Fibroblast of lung (primary cell): ENCODE measurements at regions not wholly inside any gene's neighbourhood (a gene's known extent, or its start where the extent isn't known, plus 50 kb on each side); places are given as distances from the start of the nearest gene placed in this dataset.

ENCODE experiments used
- DNase-seq, 2 donors: peaks; one replicate each; pipeline versions ENCODE4 v3.0.0 to v3.0.0-alpha.2; 2010; ENCODE audit warnings: low read depth in 2 of 2
- H2AFZ ChIP-seq: 2 replicates; pipeline ENCODE4 v1.5.1; 2012; ENCODE audit warnings: low read length, control low read depth, inconsistent platforms
- H3K27ac ChIP-seq: 2 replicates; pipeline ENCODE4 v1.5.1; 2011; ENCODE audit warnings: low read length, control low read depth; ENCODE audit not compliant: insufficient read depth
- H3K27me3 ChIP-seq: 2 replicates; pipeline ENCODE4 v1.5.1; 2011; ENCODE audit warnings: mild to moderate bottlenecking, low read length; ENCODE audit not compliant: control insufficient read depth, insufficient read depth
- H3K36me3 ChIP-seq: 2 replicates; pipeline ENCODE4 v1.5.1; 2011; ENCODE audit warnings: low read length; ENCODE audit not compliant: control insufficient read depth, insufficient read depth
- H3K4me1 ChIP-seq: 2 replicates; pipeline ENCODE4 v1.5.1; 2011; ENCODE audit warnings: low read length; ENCODE audit not compliant: control insufficient read depth, insufficient read depth; ENCODE audit errors: extremely low read depth
- H3K4me2 ChIP-seq: 2 replicates; pipeline ENCODE4 v1.5.1; 2011; ENCODE audit warnings: low read length, control low read depth; ENCODE audit not compliant: insufficient read depth; ENCODE audit errors: extremely low read depth
- H3K4me3 ChIP-seq, 4 experiments: fragments of 200-600 bp in 1 of 4; sonication (generic) in 1 of 4; replicated peaks in 1 of 4; 2 replicates each; pipeline ENCODE4 v1.5.1; 2011 to 2016; ENCODE audit warnings: low read length in 4 of 4, low read depth in 3 of 4, mild to moderate bottlenecking in 3 of 4, control low read depth in 2 of 4, inconsistent platforms in 1 of 4, mixed read lengths in 1 of 4; ENCODE audit not compliant: insufficient read depth in 1 of 4; ENCODE audit errors: control extremely low read depth in 1 of 4
- H3K79me2 ChIP-seq: 2 replicates; pipeline ENCODE4 v1.5.1; 2012; ENCODE audit warnings: mild to moderate bottlenecking, low read length, inconsistent platforms; ENCODE audit not compliant: control insufficient read depth, insufficient read depth
- H3K9ac ChIP-seq: 2 replicates; pipeline ENCODE4 v1.5.1; 2011; ENCODE audit warnings: mild to moderate bottlenecking, low read length, control low read depth; ENCODE audit not compliant: insufficient read depth
- H3K9me3 ChIP-seq: 2 replicates; pipeline ENCODE4 v1.5.1; 2012; ENCODE audit warnings: low read depth, low read length; ENCODE audit not compliant: control insufficient read depth, insufficient read depth
- H4K20me1 ChIP-seq: 2 replicates; pipeline ENCODE4 v1.5.1; 2011; ENCODE audit warnings: low read length; ENCODE audit not compliant: control insufficient read depth, insufficient read depth; ENCODE audit errors: extremely low read depth
- CTCF ChIP-seq, 2 donors: IDR thresholded peaks in 1 of 2; conservative IDR thresholded peaks in 1 of 2; 1 replicate in 1 of 2; 2 replicates in 1 of 2; pipeline ENCODE4 v1.5.1; 2011 to 2012; ENCODE audit warnings: low read length in 2 of 2, control low read depth in 1 of 2, inconsistent platforms in 1 of 2, low read depth in 1 of 2, mild to moderate bottlenecking in 1 of 2
- EZH2 ChIP-seq: IDR thresholded peaks from 2 replicates; pipeline ENCODE4 v1.5.1; 2012; ENCODE audit warnings: low read length, control low read depth, mild to moderate bottlenecking; ENCODE audit errors: missing control alignments

DNA sequence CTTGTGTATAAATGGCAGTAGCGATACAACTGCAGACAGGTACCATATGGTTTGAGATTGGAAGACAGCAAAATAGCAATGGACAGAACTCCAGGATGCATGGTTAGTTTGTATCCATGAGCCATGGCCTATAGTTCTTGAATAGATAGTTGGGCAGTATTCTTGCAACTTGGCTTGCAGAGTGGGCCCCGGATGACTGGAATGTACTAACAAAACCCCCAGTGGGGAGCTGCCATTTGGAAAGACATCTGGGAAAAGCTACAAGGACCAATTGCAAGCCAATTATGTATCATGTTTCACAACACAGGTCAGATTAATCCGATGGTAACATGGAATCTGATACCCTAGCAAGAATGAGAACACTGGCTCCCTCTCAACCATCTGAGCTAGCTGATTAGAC, 279.6 kb downstream of the RERGL start:
- Histone ChIP-seq H3K79me2 (no peaks in the 10 kb centered on the region), H3K36me3 (no peaks in the 10 kb centered on the region), H4K20me1 (no peaks in the 10 kb centered on the region), H3K27me3 (no peaks in the 10 kb centered on the region), H3K4me1 (no peaks in the 10 kb centered on the region), H3K4me3 (no peak overlapping the region), H3K9ac (no peak overlapping the region), H2AFZ (no peak overlapping the region), H3K9me3 (no peaks in the 10 kb centered on the region), H3K4me2 (no peak overlapping the region), H3K27ac (no peak overlapping the region)
- no peak for DNase-seq
- TF ChIP-seq CTCF (conservative IDR thresholded peaks at IDR 0.05 in 1 of 2, IDR thresholded peaks at IDR 0.05 in 1 of 2; ENCODE audit: low read depth in 1 of 2, low read length in 2 of 2), result no peak
- TF ChIP-seq EZH2, result no peak

GRCh38 chr12:17809206-17809605, 280.8 kb downstream of the RERGL start:
- H3K9me3 ChIP-seq, result no peaks in the 10 kb centered on the region
- no peak for TF ChIP-seq EZH2
- TF ChIP-seq CTCF (conservative IDR thresholded peaks at IDR 0.05 in 1 of 2, IDR thresholded peaks at IDR 0.05 in 1 of 2; ENCODE audit: low read depth in 1 of 2, low read length in 2 of 2), result no peak
- DNase-seq, result no peak
- H3K9ac ChIP-seq, result no peak overlapping the region
- H3K4me3 ChIP-seq, result no peak overlapping the region
- H2AFZ ChIP-seq, result no peak overlapping the region
- H3K79me2 ChIP-seq, result no peaks in the 10 kb centered on the region
- H3K27ac ChIP-seq, result no peak overlapping the region
- no peaks in the 10 kb centered on the region for H3K36me3 ChIP-seq
- no peaks in the 10 kb centered on the region for H3K27me3 ChIP-seq
- H3K4me2 ChIP-seq, result no peak overlapping the region
- no peaks in the 10 kb centered on the region for H3K4me1 ChIP-seq
- H4K20me1 ChIP-seq, result no peaks in the 10 kb centered on the region

- Histone ChIP-seq H3K9me3 (no peaks in the 10 kb centered on the region), H4K20me1 (no peaks in the 10 kb centered on the region), H3K4me2 (no peak overlapping the region), H3K79me2 (no peaks in the 10 kb centered on the region), H3K4me3 (no peak overlapping the region), H3K36me3 (no peaks in the 10 kb centered on the region), H3K9ac (no peak overlapping the region), H2AFZ (no peak overlapping the region), H3K27ac (no peak overlapping the region), H3K27me3 (no peaks in the 10 kb centered on the region), H3K4me1 (no peaks in the 10 kb centered on the region)
- TF ChIP-seq CTCF (conservative IDR thresholded peaks at IDR 0.05 in 1 of 2, IDR thresholded peaks at IDR 0.05 in 1 of 2; ENCODE audit: low read depth in 1 of 2, low read length in 2 of 2) (no peak), EZH2 (no peak)
- DNase-seq, result no peak
These were observed 287.0 kb downstream of the RERGL start for GRCh38 chr12:17802657-17803641.
